ENCODE measurements at regions not wholly inside any gene's neighbourhood (a gene's known extent, or its start where the extent isn't known, plus 50 kb on each side); places are given as distances from the start of the nearest gene placed in this dataset.

GRCh38 chr2:58671675-58672074 lies 430.6 kb upstream of the FANCL start:
- H3K79me2 ChIP-seq (ENCODE audit: control insufficient read depth, insufficient read depth, low read length): no peaks in the 10 kb centered on the region
- H3K27me3 ChIP-seq (replicated peaks in 1 of 2; ENCODE audit: control insufficient read depth in 2 of 2, insufficient read depth in 2 of 2, low read length in 1 of 2): no peaks in the 10 kb centered on the region
- H4K20me1 ChIP-seq (ENCODE audit: control insufficient read depth, insufficient read depth): no peaks in the 10 kb centered on the region
- no peak overlapping the region for H3K4me3 ChIP-seq
- FAIRE-seq (no peak), DNase-seq (ENCODE audit: low read depth, low spot score) (no peak), ATAC-seq (no peak)
- intact Hi-C loops (cut with micrococcal nuclease; ENCODE audit: unreplicated experiment): no loop called here
- RAD21 ChIA-PET (ENCODE audit: unreplicated experiment): no interaction called here
- SMC1A ChIA-PET (ENCODE audit: uncharacterized antibody, unreplicated experiment): no interaction called here
- no peak overlapping the region for H3K27ac ChIP-seq (ENCODE audit: control insufficient read depth, insufficient read depth)
- H3K36me3 ChIP-seq (ENCODE audit: control insufficient read depth in 2 of 2, insufficient read depth in 2 of 2, low read length in 1 of 2): no peaks in the 10 kb centered on the region
- POLR2A ChIA-PET: no interaction called here
- H2AFZ ChIP-seq (ENCODE audit: control insufficient read depth, low read depth, low read length): no peak overlapping the region
- H3K9ac ChIP-seq (ENCODE audit: control insufficient read depth, insufficient read depth, low read length): no peak overlapping the region
- H3K9me3 ChIP-seq (replicated peaks; ENCODE audit: control insufficient read depth, insufficient read depth, low read length): no peaks in the 10 kb centered on the region
- CTCF ChIA-PET: no interaction called here
- TF ChIP-seq CTCF (IDR thresholded peaks at IDR 0.05 in 2 of 3, conservative IDR thresholded peaks at IDR 0.05 in 1 of 3; ENCODE audit: control insufficient read depth in 2 of 3, extremely low read depth in 1 of 3, insufficient read depth in 1 of 3, low read depth in 3 of 3, low read length in 3 of 3) (no peak), SP1 (IDR thresholded peaks at IDR 0.05; ENCODE audit: low read depth, low read length) (no peak), MYB (IDR thresholded peaks at IDR 0.05; ENCODE audit: borderline replicate concordance, low read depth, low read length) (no peak), MLLT1 (IDR thresholded peaks at IDR 0.05) (no peak), CEBPB (IDR thresholded peaks at IDR 0.05; ENCODE audit: borderline replicate concordance in 1 of 2, low read depth in 2 of 2, low read length in 2 of 2) (no peak), CUX1 (IDR thresholded peaks at IDR 0.05; ENCODE audit: insufficient replicate concordance, low read depth, low read length) (no peak), CBFB (IDR thresholded peaks at IDR 0.05; ENCODE audit: low read depth) (no peak), SUZ12 (IDR thresholded peaks at IDR 0.05; ENCODE audit: unreplicated experiment) (no peak), ZNF207 (IDR thresholded peaks at IDR 0.05; ENCODE audit: borderline replicate concordance) (no peak), HDGF (IDR thresholded peaks at IDR 0.05) (no peak)
- no peaks in the 10 kb centered on the region for H3K4me1 ChIP-seq (ENCODE audit: control insufficient read depth, insufficient read depth, low read length)
- in situ Hi-C loops (cut with MboI): no loop called here
- H3K4me2 ChIP-seq (ENCODE audit: control insufficient read depth, insufficient read depth): no peak overlapping the region
- 50% methylated on average over 2 of the region's 2 CpGs for WGBS (ENCODE audit: insufficient coverage, insufficient replicate concordance, low lambda C conversion rate, missing lambda C conversion rate)
- BruUV-seq (replicated peaks): no TSS peak

Data from GM12878 (cell line).